ENCODE measurements at regions not wholly inside any gene's neighbourhood (a gene's known extent, or its start where the extent isn't known, plus 50 kb on each side); places are given as distances from the start of the nearest gene placed in this dataset.

- DNase-seq (ENCODE audit: low spot score) = no peak
Measured at GRCh38 chr12:64931321-64931720, 106.9 kb downstream of the TBC1D30 start.

GRCh38 chr12:64931981-64932380 lies 107.5 kb downstream of the TBC1D30 start:
- DNase-seq (ENCODE audit: low spot score) = no peak

DNA sequence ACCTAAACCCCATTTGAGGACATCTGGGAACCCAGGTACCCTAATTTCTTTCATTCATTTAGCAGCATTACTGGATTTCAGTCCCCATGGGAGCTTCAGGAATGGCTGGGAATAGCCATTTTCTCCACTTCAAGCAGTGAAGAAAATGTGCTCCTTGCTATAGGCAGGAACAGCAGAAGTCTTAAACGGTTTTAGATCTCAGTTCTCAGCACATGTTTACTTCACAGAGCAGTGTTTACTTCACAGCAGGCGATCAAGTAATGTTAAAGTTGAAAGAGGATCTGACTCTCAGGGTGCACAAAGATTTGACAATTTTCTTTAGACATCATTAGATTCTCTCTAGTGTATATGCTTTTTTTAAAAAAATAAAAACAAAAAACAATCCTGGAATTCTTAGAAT lies 109.3 kb downstream of the TBC1D30 start:
- no peak for DNase-seq (ENCODE audit: low spot score)

GRCh38 chr12:64937452-64937851 lies 113.0 kb downstream of the TBC1D30 start:
- no peak for DNase-seq (ENCODE audit: low spot score)

GRCh38 chr12:64938179-64938578 lies 113.7 kb downstream of the TBC1D30 start:
- DNase-seq (ENCODE audit: low spot score) = peak; percentile 2

DNA sequence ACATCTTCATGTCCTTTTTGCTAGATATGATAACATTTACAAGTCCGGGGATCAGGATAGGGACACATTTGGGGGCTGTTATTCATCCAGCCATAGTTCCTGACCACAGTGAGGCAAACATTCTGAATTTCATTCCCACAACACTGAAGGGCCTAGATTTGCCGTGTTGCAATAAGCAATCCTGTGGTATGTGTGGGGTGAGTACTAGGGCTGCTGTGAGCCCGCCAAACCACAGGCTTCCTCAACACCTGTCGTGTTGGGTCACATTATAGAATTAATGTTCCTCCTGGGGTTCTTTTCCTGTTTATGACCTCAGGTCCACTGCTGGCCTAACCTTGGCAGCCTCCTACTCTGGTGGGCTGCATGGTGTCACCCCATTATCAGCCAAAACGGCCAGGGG lies 119.2 kb downstream of the TBC1D30 start:
- DNase-seq (ENCODE audit: low spot score) = peak; percentile 81

GRCh38 chr12:64944966-64945365 lies 120.5 kb downstream of the TBC1D30 start:
- DNase-seq (ENCODE audit: low spot score) = no peak

DNA sequence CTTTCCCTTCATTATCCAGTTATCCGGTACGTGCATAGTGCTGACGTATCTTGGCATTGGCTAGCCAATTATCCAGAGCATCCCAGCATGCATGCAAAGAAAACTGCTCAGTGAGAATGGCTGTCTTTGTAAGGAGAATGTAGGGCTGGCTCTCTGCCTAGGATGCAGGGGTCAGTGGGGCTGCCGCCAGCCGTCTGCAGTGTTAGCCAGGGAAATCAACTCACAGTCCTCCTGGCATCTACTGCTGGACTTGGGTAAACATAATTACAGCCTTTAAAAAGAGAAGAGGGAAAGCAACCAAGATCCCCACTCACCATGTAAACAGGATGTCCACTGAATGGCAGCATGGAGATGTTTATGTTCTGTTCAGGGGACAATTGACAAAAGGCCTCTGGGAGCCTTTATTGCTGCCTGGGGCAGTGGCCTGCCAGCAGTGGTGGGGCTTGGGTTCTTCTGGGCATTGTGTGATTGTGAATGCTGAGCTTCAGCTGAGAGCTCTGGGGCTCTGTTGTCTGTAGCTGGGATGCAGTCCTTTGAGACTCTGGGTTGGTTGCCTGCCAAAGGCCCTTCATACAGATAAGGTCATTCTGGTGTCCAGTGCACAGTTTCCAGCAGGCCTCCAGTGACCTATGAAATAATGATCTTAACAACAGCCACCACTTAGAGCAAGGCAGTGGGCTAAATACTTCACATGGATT lies 121.8 kb downstream of the TBC1D30 start:
- DNase-seq (ENCODE audit: low spot score) = no peak

- no peak for DNase-seq (ENCODE audit: low spot score)
Measured at GRCh38 chr12:64950711-64951298, 126.4 kb downstream of the TBC1D30 start.

- no peak for DNase-seq (ENCODE audit: low spot score)
Measured at GRCh38 chr12:64951944-64952343, 127.5 kb downstream of the TBC1D30 start.

- DNase-seq (ENCODE audit: low spot score) = no peak
Measured at GRCh38 chr12:64955746-64956145, 131.3 kb downstream of the TBC1D30 start.

DNA sequence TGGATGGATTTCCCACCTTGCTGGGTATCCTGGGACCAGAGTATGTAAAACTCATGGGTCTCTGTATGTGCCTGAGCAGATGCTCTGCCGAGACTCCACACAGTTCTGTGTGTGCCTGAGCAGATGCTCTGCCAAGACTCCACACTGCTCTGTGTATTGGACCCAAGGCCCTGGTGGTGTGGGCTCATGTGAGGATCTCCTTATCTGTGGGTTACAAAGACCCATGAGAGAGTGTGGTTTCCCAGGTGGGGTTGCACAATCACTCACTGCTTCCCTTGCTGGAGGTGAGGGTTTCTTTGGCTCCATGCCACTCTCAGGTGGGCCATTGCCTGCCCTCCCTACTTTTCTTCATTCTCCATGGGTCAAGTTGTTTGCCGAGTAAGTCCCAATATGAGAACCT lies 141.5 kb downstream of the TBC1D30 start:
- DNase-seq (ENCODE audit: low spot score) = no peak

DNA sequence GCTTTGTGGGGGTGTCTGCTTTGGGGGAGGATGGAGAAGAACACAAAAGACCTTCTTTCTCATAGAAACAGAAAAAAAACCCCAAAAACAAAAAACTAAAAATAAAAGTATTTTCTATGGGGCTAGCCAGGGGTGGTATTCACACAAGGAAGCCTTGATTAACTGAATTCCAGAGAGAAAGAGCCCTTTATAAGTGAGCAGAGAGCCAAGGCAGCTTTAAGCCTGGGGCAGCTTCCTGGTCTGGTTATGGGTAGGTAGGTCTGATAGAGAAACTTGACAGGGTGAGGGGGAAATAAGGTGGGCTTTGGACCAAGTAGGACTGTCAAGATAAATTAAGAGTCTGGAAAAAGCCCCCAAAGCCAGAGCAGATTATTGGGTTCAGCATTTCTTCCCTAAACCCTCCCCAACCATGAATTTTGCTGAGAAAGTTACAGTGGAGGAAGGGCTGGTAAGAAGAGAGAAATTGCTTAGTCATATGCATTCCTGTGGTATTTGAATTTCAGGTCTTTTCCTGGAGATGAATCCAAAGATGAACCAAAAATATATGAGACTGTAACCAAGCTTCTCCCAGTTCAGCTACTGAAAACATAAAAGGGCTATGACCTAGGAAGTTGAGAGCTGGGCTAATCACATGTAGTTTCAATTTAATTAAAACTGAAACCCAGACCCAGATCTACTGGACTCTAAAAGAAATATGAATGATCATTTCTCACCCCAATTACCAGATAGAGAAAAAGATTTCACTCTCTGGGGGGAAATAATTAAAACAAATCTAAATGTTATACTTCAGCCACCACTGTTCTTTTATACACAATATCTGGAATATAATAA lies 144.8 kb downstream of the TBC1D30 start:
- no peak for DNase-seq (ENCODE audit: low spot score)

- DNase-seq (ENCODE audit: low spot score) = peak; percentile 55
Measured at GRCh38 chr12:64976131-64976530, 145.0 kb downstream of the WIF1 start.

DNA sequence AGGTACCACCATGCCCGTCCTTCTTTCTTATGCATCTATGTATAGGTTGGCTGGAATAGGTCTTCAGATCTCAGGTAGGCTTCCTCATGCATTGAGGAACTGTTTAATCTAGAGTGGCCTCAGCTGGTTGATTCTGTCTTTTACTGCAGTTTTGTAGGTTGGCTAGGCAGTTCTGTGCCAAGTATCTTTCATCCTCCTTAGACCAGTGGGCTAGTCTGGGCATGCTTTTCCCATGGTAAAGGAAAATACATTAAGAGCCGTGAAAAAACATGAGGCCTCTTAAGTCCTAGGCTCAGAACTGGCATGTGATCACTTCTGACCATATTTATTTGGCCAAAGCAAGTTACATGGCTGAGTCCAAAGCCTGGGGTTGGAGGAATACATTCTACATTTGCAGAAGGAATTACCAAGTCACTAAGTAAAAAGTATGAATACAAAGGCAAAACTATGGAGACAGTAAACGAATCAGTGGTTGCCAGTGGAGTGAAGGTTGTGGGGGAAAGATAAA lies 137.3 kb downstream of the WIF1 start:
- DNase-seq (ENCODE audit: low spot score) = no peak

- no peak for DNase-seq (ENCODE audit: low spot score)
Measured at GRCh38 chr12:64991121-64991611, 129.9 kb downstream of the WIF1 start.

GRCh38 chr12:64992116-64992515 lies 129.0 kb downstream of the WIF1 start:
- DNase-seq (ENCODE audit: low spot score) = no peak

- DNase-seq (ENCODE audit: low spot score) = no peak
Measured at GRCh38 chr12:64992641-64993040, 128.5 kb downstream of the WIF1 start.

DNA sequence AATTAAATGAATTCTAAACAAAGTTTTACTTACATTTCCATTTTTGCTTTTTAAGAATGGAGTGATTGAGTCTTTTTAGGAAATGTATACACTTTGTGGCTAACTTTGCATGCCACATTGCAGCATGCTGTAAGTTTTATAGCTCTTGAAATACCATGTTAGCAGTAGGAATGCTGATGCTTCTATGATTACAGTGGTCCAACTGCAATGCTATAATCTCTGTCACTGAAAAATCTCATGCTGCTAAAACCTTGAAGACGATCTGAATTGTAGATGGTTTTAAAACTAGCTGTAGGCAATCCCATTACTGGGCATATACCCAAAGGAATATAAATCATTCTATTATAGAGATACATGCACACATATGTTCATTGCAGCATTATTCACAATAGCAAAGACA lies 127.6 kb downstream of the WIF1 start:
- no peak for DNase-seq (ENCODE audit: low spot score)

GRCh38 chr12:64995816-64996215 lies 125.3 kb downstream of the WIF1 start:
- DNase-seq (ENCODE audit: low spot score) = peak; percentile 17

DNA sequence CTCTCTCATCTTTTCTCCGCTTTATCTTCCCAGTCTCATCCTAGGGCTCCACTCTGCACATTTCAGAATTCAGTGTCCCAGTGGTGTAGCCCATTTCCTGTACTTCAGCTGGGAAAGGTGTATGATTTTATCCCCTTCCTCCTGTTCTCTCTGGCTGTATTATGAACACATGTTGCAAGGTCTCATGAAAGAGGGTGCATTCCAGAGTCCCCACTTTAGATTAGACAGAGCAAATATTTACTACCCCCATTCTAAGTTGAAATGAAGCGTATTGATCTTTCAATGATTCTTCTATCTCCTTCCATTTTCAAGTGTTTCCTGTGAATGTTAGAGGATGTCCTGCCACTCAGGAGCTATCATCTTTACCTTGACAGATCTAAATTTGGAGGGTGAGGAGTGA lies 123.2 kb downstream of the WIF1 start:
- no peak for DNase-seq (ENCODE audit: low spot score)

GRCh38 chr12:64998371-64999147 lies 122.5 kb downstream of the WIF1 start:
- no peak for DNase-seq (ENCODE audit: low spot score)

Measured in SW480 (cell line).